SK-N-SH (cell line): ENCODE measurements at regions not wholly inside any gene's neighbourhood (a gene's known extent, or its start where the extent isn't known, plus 50 kb on each side); places are given as distances from the start of the nearest gene placed in this dataset.

ENCODE experiments used
- CTCF ChIP-seq: fragments of 200-600 bp; sonication (generic); IDR thresholded peaks from 2 replicates; pipeline ENCODE4 v1.6.1; 2017; ENCODE audit warnings: antibody characterized with exemption, mild to moderate bottlenecking, moderate library complexity
- EZH2phosphoT487 ChIP-seq: fragments of 200-600 bp; sonication (generic); IDR thresholded peaks from 2 replicates; pipeline ENCODE4 v1.6.1; 2017; ENCODE audit warnings: low read depth, mixed run types, mild to moderate bottlenecking, antibody characterized with exemption, moderate library complexity, borderline replicate concordance
- GATA2 ChIP-seq: sonication (generic); formaldehyde crosslinking; IDR thresholded peaks from 2 replicates; pipeline ENCODE4 v1.5.0; 2020; ENCODE audit warnings: mild to moderate bottlenecking, missing genetic modification reagents
- JUND ChIP-seq: IDR thresholded peaks from 2 replicates; pipeline ENCODE4 v1.4.0; 2012
- MAX ChIP-seq: IDR thresholded peaks from 2 replicates; pipeline ENCODE4 v1.4.0; 2012; ENCODE audit warnings: low read depth
- MXI1 ChIP-seq: IDR thresholded peaks from 2 replicates; pipeline ENCODE4 v1.6.1; 2012; ENCODE audit warnings: mild to moderate bottlenecking, low read depth, low read length, improper control_type of control experiment
- NFIC ChIP-seq: IDR thresholded peaks from 2 replicates; pipeline ENCODE4 v1.4.0; 2012; ENCODE audit warnings: borderline replicate concordance
- POLR2AphosphoS5 ChIP-seq: IDR thresholded peaks from 2 replicates; pipeline ENCODE4 v1.6.1; 2012; ENCODE audit warnings: low read depth, low read length
- RAD21 ChIP-seq: IDR thresholded peaks from 2 replicates; pipeline ENCODE4 v1.6.1; 2012; ENCODE audit warnings: mild to moderate bottlenecking, low read length
- SMC3 ChIP-seq: IDR thresholded peaks from 2 replicates; pipeline ENCODE4 v1.6.1; 2012; ENCODE audit warnings: low read depth, low read length, improper control_type of control experiment
- TAF1 ChIP-seq: IDR thresholded peaks from 2 replicates; pipeline ENCODE4 v1.6.1; 2012; ENCODE audit warnings: low read depth, mild to moderate bottlenecking, low read length, moderate library complexity, borderline replicate concordance
- YY1 ChIP-seq: IDR thresholded peaks from 2 replicates; pipeline ENCODE4 v1.4.0; 2012; ENCODE audit warnings: low read depth, mild to moderate bottlenecking
- ZBTB33 ChIP-seq: IDR thresholded peaks from 2 replicates; pipeline ENCODE4 v1.4.0; 2012; ENCODE audit warnings: low read depth, borderline replicate concordance

- TF ChIP-seq CTCF: no peak
- no peak for TF ChIP-seq JUND
- no peak for TF ChIP-seq RAD21
- TF ChIP-seq POLR2AphosphoS5: no peak
- no peak for TF ChIP-seq MXI1
- no peak for TF ChIP-seq MAX
- TF ChIP-seq EZH2phosphoT487: no peak
- TF ChIP-seq YY1: no peak
- no peak for TF ChIP-seq SMC3
- TF ChIP-seq NFIC: no peak
- TF ChIP-seq GATA2 (CRISPR knock-in tag): no peak
- no peak for TF ChIP-seq ZBTB33
- TF ChIP-seq TAF1: no peak
Measured at GRCh38 chr14:76264384-76264783, 111.6 kb upstream of the ESRRB start.
